Mammary epithelial cell (primary cell): ENCODE measurements at regions not wholly inside any gene's neighbourhood (a gene's known extent, or its start where the extent isn't known, plus 50 kb on each side); places are given as distances from the start of the nearest gene placed in this dataset.

ENCODE experiments used
- EZH2 ChIP-seq: IDR thresholded peaks from 2 replicates; pipeline ENCODE4 v1.6.1; 2012; ENCODE audit warnings: low read length, inconsistent platforms, borderline replicate concordance
- TF ChIP-seq, protein P1 (sequence below), 2 donors: IDR thresholded peaks in 1 of 2; conservative IDR thresholded peaks in 1 of 2; 2 replicates each; pipeline ENCODE4 v1.5.1; 2011 to 2012; ENCODE audit warnings: inconsistent platforms in 2 of 2, low read length in 2 of 2, mild to moderate bottlenecking in 2 of 2, control low read depth in 1 of 2, low read depth in 1 of 2; ENCODE audit not compliant: insufficient read depth in 1 of 2; ENCODE audit errors: extremely low read depth in 1 of 2

DNA sequence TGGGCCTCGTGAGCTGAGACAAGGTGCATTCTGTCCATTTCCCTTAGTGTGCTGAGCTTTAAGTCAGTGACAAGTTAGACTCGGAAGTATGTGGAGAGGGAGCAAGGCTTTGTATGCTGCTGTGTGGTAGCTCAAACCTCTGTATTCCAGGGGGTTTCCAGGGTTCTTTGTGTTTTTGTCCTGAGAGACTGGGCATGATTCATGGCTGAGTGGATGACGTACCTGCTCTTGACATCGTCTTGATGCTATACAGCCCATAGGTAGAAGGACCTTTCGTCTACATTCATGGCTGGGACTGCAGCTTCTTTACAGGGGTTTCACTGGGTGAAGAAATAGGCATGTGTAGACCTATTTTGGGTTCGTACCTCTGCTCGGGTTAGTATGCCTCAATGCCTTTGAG lies 162.7 kb upstream of the WDR1 start:
- TF ChIP-seq, protein P1, sequence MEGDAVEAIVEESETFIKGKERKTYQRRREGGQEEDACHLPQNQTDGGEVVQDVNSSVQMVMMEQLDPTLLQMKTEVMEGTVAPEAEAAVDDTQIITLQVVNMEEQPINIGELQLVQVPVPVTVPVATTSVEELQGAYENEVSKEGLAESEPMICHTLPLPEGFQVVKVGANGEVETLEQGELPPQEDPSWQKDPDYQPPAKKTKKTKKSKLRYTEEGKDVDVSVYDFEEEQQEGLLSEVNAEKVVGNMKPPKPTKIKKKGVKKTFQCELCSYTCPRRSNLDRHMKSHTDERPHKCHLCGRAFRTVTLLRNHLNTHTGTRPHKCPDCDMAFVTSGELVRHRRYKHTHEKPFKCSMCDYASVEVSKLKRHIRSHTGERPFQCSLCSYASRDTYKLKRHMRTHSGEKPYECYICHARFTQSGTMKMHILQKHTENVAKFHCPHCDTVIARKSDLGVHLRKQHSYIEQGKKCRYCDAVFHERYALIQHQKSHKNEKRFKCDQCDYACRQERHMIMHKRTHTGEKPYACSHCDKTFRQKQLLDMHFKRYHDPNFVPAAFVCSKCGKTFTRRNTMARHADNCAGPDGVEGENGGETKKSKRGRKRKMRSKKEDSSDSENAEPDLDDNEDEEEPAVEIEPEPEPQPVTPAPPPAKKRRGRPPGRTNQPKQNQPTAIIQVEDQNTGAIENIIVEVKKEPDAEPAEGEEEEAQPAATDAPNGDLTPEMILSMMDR (conservative IDR thresholded peaks at IDR 0.05 in 1 of 2, IDR thresholded peaks at IDR 0.05 in 1 of 2; ENCODE audit: extremely low read depth in 1 of 2, insufficient read depth in 1 of 2, low read depth in 1 of 2, low read length in 2 of 2) = no peak
- no peak for TF ChIP-seq EZH2
